NB4 (cell line): ENCODE measurements at regions not wholly inside any gene's neighbourhood (a gene's known extent, or its start where the extent isn't known, plus 50 kb on each side); places are given as distances from the start of the nearest gene placed in this dataset.

Experiments used
- MYC ChIP-seq: IDR thresholded peaks from 2 replicates; pipeline ENCODE4 v1.6.1; 2011; ENCODE audit warnings: low read depth, low read length
- POLR2A ChIP-seq: IDR thresholded peaks from 2 replicates; pipeline ENCODE4 v1.6.1; 2011; ENCODE audit warnings: mild to moderate bottlenecking; ENCODE audit not compliant: insufficient read length; ENCODE audit errors: extremely low read depth
- TF ChIP-seq, protein P1 (sequence below): IDR thresholded peaks from one replicate; pipeline ENCODE4 v1.5.1; 2012; ENCODE audit warnings: low read depth, low read length
- TF ChIP-seq, protein P2 (sequence below): IDR thresholded peaks from 2 replicates; pipeline ENCODE4 v1.6.1; 2011; ENCODE audit warnings: low read depth, low read length

DNA sequence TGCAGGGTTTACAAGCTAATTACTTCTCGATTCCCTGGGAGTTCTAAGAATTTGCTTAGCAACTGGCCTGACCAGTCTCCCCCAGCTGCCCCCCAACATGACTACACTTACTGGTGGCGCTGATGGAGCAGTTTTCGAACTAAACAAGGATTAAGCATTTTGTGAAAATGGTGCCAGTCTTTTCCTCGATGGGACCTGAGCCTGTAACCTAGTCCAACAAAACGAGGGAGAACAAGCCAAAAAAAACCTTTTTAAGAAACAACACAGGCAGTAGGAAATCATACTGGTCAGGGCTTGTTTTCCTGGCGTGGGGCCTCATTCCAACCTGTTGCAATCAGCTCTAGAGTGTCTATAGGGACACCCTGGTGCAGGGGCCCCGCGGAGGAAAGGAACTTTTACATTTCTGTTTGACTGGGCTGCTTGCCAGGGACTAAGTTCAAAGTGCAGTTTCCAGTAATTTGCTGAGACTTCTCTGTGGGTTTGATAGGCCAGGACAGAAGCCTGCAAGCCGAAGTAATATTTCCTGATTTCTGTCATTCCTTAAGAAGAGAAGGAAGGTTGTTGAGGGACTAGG is 158.7 kb downstream of the SPRY1 start:
- TF ChIP-seq POLR2A, result no peak
- TF ChIP-seq, protein P1, sequence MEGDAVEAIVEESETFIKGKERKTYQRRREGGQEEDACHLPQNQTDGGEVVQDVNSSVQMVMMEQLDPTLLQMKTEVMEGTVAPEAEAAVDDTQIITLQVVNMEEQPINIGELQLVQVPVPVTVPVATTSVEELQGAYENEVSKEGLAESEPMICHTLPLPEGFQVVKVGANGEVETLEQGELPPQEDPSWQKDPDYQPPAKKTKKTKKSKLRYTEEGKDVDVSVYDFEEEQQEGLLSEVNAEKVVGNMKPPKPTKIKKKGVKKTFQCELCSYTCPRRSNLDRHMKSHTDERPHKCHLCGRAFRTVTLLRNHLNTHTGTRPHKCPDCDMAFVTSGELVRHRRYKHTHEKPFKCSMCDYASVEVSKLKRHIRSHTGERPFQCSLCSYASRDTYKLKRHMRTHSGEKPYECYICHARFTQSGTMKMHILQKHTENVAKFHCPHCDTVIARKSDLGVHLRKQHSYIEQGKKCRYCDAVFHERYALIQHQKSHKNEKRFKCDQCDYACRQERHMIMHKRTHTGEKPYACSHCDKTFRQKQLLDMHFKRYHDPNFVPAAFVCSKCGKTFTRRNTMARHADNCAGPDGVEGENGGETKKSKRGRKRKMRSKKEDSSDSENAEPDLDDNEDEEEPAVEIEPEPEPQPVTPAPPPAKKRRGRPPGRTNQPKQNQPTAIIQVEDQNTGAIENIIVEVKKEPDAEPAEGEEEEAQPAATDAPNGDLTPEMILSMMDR, result no peak
- TF ChIP-seq, protein P2, sequence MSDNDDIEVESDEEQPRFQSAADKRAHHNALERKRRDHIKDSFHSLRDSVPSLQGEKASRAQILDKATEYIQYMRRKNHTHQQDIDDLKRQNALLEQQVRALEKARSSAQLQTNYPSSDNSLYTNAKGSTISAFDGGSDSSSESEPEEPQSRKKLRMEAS, result no peak
- no peak for TF ChIP-seq MYC
